ENCODE measurements at regions not wholly inside any gene's neighbourhood (a gene's known extent, or its start where the extent isn't known, plus 50 kb on each side); places are given as distances from the start of the nearest gene placed in this dataset.

DNA sequence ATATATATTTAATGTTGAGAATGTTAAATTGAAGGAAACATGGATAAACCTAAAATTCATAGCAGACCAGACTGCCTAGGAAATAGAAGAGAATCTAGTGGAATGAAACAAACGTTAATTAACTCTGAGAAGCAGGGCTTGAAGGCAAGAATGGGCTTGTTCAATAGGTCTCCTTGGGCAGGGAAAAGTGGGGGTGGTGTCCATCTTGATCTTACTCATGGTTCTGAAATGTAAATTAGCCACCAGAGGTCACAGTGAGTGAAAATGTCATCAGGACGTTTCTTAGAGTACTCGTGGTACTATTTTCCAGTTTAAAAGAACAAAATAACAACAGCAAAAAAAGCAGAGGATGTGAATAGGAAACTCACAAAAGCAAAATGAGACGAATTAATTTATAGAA is 66.8 kb upstream of the BTBD3 start:
- TF ChIP-seq EZH2phosphoT487 (IDR thresholded peaks at IDR 0.05; ENCODE audit: low read length) (no peak), CTCF (IDR thresholded peaks at IDR 0.05; ENCODE audit: low read length) (no peak)
